ENCODE measurements at regions not wholly inside any gene's neighbourhood (a gene's known extent, or its start where the extent isn't known, plus 50 kb on each side); places are given as distances from the start of the nearest gene placed in this dataset.
"Not testable (repeated sequence)": the region's sequence is repeated elsewhere in the genome, so short reads cannot be mapped to it uniquely, and the experiment has no call there.

DNA sequence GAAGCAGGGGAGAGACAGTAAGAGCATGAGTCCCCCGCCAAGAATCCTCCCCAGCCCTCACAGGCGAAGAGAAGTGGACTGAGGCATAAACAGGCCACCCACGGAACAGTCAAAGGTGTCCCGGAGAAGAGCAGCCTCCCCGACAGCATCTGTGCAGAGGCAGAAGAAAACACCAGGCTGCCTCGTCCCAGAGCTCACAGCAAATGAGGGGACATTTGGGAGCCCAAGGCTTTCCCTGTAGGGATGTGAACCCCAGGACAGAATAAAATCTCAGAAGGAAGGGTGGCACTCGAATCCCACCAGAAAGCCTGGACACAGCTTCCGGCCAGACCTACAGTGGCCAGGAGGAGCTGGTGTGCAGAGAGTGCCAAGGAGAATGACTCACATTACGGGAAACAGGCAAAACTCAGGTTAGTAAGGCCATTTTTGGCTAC, 90.4 kb downstream of the DLL1 start:
- peaks cover 3 to 4% (median 3%) of the 10 kb centered on the region in 3 donors for H3K27me3 Mint-ChIP-seq (ENCODE audit: low read depth in 3 of 3)
- H3K4me3 Mint-ChIP-seq = no peak overlapping the region
- peaks cover 5 to 21% (median 13%) of the 10 kb centered on the region in 6 donors for H3K9me3 Mint-ChIP-seq
- no peak for DNase-seq
- H3K4me1 Mint-ChIP-seq = peaks cover 7 to 17% of the 10 kb centered on the region in 2 donors
- peaks cover 5 to 6% (median 6%) of the 10 kb centered on the region in 3 donors for H3K36me3 Mint-ChIP-seq
- H3K27ac Mint-ChIP-seq = no peak overlapping the region

GRCh38 chr6:170199716-170200115, 91.2 kb downstream of the DLL1 start:
- DNase-seq = no peak
- H3K27ac Mint-ChIP-seq = no peak overlapping the region
- H3K9me3 Mint-ChIP-seq = peaks cover 11 to 28% (median 20%) of the 10 kb centered on the region in 6 donors
- H3K4me1 Mint-ChIP-seq = peaks cover 7 to 17% of the 10 kb centered on the region in 2 donors
- H3K4me3 Mint-ChIP-seq = no peak overlapping the region
- H3K27me3 Mint-ChIP-seq (ENCODE audit: low read depth in 3 of 3) = peaks cover 3 to 8% (median 8%) of the 10 kb centered on the region in 3 donors
- H3K36me3 Mint-ChIP-seq = peaks cover 12 to 13% (median 13%) of the 10 kb centered on the region in 3 donors

- Mint-ChIP-seq H3K27ac (no peak overlapping the region), H3K4me1 (peaks cover 7 to 17% of the 10 kb centered on the region in 2 donors), H3K4me3 (no peak overlapping the region), H3K36me3 (peaks cover 13 to 23% (median 16%) of the 10 kb centered on the region in 3 donors), H3K9me3 (peaks cover 17 to 37% (median 30%) of the 10 kb centered on the region in 6 donors), H3K27me3 (ENCODE audit: low read depth in 3 of 3) (peaks cover 8 to 18% (median 8%) of the 10 kb centered on the region in 3 donors)
- DNase-seq = no peak
Measured at GRCh38 chr6:170198298-170198697, 92.6 kb downstream of the DLL1 start.

DNA sequence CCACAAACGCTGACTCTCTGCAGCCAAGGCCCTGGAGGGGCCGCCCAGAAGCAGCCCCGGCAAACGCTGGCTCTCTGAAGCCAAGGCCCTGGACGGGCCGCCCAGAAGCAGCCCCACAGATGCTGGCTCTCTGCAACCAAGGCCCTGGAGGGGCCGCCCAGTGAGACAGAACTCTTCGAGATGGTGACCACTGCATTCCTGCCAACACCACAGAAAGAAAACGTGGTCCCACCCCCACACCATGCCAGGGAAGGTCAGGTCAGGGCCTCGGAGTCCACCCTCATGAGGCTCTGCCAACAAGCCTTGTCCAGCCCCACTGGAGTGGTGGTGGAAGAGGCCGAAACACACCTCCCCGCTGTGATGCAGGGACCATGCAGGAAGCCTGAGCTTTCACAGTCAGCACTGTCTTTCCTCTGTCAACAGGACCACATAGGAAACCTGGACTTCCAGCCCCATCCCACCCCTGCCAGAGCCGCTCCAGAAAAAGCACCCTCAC, 97.5 kb downstream of the DLL1 start:
- Mint-ChIP-seq H3K9me3 (peaks cover 17 to 37% (median 29%) of the 10 kb centered on the region in 6 donors), H3K4me1 (peaks cover 4 to 12% of the 10 kb centered on the region in 2 donors), H3K27me3 (ENCODE audit: low read depth in 3 of 3) (peaks cover 10 to 20% (median 11%) of the 10 kb centered on the region in 3 donors), H3K27ac (no peak overlapping the region), H3K36me3 (peaks cover 13 to 23% (median 16%) of the 10 kb centered on the region in 3 donors), H3K4me3 (no peak overlapping the region)
- DNase-seq = no peak

DNA sequence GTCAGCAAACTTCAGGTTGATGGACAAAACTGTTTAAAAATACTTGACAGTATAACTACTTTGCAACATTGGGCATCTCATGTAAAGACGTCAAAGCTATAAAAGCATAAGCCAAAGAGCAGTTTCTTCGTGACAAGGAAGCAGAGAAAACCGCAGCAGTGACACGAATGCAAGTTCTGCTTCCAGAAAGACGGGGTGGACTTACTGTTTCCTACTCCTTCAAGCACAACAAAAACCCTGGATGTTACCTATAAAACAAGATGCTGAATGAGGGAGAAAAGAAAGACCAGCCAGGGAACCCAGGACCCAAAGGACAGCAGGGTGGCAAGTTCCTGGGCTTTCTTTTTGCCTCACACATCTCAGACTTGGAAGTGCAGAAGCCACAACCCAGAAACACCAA, 98.0 kb downstream of the DLL1 start:
- Mint-ChIP-seq H3K27me3 (ENCODE audit: low read depth in 3 of 3) (peaks cover 10 to 20% (median 11%) of the 10 kb centered on the region in 3 donors), H3K9me3 (peaks cover 17 to 37% (median 29%) of the 10 kb centered on the region in 6 donors), H3K4me1 (peaks cover 0 to 7% of the 10 kb centered on the region in 2 donors), H3K27ac (no peak overlapping the region), H3K4me3 (no peak overlapping the region), H3K36me3 (peaks cover 13 to 23% (median 16%) of the 10 kb centered on the region in 3 donors)
- DNase-seq = no peak

- not testable (repeated sequence) for H3K4me3 Mint-ChIP-seq
- peaks cover 17 to 36% (median 28%) of the 10 kb centered on the region in 6 donors for H3K9me3 Mint-ChIP-seq
- H3K36me3 Mint-ChIP-seq = peaks cover 13 to 23% (median 16%) of the 10 kb centered on the region in 3 donors
Measured at GRCh38 chr6:170192101-170192500, 98.8 kb downstream of the DLL1 start.

DNA sequence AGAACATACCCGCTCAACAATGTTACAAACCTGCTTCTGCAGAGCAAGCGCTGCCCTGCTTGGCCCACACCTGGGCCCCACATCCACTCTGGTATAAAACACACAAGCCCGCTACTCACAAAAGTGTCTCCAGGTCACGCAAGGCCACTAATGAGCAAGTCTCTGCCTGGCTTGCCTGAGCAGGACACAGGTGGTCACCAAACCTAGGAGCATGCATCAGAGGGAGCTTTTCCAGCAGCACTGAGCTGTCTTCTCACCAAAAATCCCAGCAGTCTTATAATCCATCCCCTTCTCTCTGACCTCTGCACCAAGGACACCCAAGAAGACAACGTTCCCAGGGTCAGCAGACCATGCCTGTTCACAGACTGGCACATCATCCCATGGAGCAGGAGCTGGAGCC, 100.8 kb downstream of the DLL1 start:
- Mint-ChIP-seq H3K4me1 (peaks cover 10 to 11% of the 10 kb centered on the region in 2 donors), H3K27me3 (ENCODE audit: low read depth in 3 of 3) (peaks cover 8 to 14% (median 9%) of the 10 kb centered on the region in 3 donors), H3K36me3 (peaks cover 3 to 13% (median 7%) of the 10 kb centered on the region in 3 donors), H3K27ac (peak overlapping the region in 1 of 6 donors; percentile 49), H3K4me3 (no peak overlapping the region), H3K9me3 (peaks cover 8 to 17% (median 12%) of the 10 kb centered on the region in 6 donors)
- DNase-seq = no peak

More at GRCh38 chr6:170192101-170192500, 98.8 kb downstream of the DLL1 start:
- H3K4me1 Mint-ChIP-seq, H3K27ac Mint-ChIP-seq, DNase-seq: not testable (repeated sequence)
- peaks cover 10 to 20% (median 11%) of the 10 kb centered on the region in 3 donors for H3K27me3 Mint-ChIP-seq (ENCODE audit: low read depth in 3 of 3)

- Mint-ChIP-seq H3K36me3 (peaks cover 0 to 7% (median 1%) of the 10 kb centered on the region in 3 donors), H3K27ac (no peak overlapping the region), H3K27me3 (ENCODE audit: low read depth in 3 of 3) (peaks cover 9 to 11% (median 10%) of the 10 kb centered on the region in 3 donors), H3K4me3 (no peak overlapping the region), H3K9me3 (peaks cover 5 to 9% (median 7%) of the 10 kb centered on the region in 6 donors), H3K4me1 (peaks cover 17 to 19% of the 10 kb centered on the region in 2 donors)
- DNase-seq = no peak
Measured at GRCh38 chr6:170189236-170189635, 101.6 kb downstream of the DLL1 start.

GRCh38 chr6:170188571-170189001, 102.3 kb downstream of the DLL1 start:
- Mint-ChIP-seq H3K4me1 (peaks cover 21 to 25% of the 10 kb centered on the region in 2 donors), H3K9me3 (peaks cover 1 to 5% (median 2%) of the 10 kb centered on the region in 6 donors), H3K4me3 (no peak overlapping the region), H3K36me3 (peaks cover 1 to 2% (median 1%) of the 10 kb centered on the region in 3 donors), H3K27ac (no peak overlapping the region), H3K27me3 (ENCODE audit: low read depth in 3 of 3) (peaks cover 9 to 10% (median 10%) of the 10 kb centered on the region in 3 donors)
- DNase-seq = no peak

DNA sequence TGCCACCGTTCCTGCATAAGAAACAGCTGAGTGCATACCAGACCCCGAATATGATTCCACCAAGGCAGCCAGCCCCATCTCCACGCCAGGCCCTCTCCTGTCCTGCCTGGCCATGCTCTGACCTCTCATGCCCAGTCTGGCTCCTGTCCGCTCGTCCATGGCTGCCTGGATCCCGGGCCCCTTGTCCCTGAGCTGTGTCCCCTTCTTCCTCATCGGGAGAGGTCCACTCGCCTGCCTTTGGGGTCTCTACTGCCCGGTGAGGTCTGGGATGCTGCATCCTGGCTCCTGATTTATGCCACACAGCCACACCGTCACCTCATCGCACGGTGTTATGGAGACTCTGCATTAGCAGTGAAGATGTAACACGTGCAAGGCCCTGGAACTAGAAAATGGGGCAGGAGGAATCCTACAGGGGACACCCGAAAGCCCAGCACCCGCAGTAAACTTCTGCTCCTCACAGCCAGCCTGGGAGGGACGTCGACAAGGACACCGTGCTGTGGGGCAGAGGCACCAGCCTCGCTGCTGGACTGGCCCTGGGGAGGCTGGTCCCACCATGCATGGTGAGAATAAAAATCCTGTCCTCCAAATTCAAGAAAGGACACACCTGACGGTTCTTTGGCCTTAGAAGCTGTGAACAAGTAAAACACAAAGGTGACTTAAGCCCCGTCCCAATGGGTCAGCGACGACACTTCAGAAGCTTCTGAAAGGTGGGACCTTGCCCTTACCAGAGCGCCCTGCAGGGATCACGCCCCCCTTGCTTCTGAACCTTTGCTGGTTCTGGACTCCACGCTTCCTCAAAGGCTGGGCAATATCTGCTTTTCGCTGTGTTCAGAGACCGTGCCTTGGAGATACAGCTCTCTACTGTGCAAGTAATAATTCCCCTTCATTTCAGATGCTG, 103.0 kb downstream of the DLL1 start:
- Mint-ChIP-seq H3K27me3 (ENCODE audit: low read depth in 3 of 3) (peaks cover 12 to 15% (median 13%) of the 10 kb centered on the region in 3 donors), H3K9me3 (peaks cover 2 to 7% (median 5%) of the 10 kb centered on the region in 6 donors), H3K4me1 (peaks cover 27 to 32% of the 10 kb centered on the region in 2 donors), H3K4me3 (peak overlapping the region in 1 of 5 donors; percentile 36), H3K27ac (no peak overlapping the region), H3K36me3 (peaks cover 4 to 5% (median 4%) of the 10 kb centered on the region in 3 donors)
- DNase-seq = no peak

DNA sequence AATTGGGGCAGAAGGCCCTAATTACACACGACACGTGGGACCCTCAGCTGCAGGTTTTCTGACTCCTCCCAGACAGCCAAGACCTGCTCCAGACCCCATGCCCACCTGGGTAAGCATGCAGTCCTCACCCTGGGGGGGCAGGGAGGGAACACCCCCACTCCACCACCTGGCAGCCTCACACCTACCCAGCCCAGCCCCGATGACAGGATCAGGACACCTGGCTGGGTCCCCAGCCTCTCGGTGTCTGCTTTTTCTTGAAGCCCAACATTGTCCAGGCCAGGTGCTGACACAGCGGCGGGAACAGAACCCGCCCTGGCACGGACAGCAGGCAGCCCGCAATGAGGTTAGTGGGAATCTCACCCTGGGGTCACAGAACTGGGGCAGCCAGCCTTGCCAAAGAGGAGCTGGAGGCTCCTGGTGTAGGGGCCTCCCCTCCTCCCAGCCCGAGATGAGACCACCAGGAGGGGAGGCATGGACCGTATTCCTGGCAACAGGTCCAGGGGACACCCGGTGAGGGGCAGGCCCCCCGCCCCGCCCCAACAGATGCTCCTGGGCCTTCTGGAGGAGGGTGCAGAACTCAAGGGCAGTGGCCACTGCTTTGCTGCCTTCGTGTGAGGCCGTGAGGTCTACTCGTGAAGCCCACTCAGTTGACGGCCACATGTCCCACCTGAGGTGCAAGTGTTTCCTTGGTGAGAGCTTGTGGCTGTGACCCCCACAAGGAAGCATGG, 103.8 kb downstream of the DLL1 start:
- no peak overlapping the region for H3K4me3 Mint-ChIP-seq
- no peak for DNase-seq
- peaks cover 14 to 21% (median 18%) of the 10 kb centered on the region in 3 donors for H3K27me3 Mint-ChIP-seq (ENCODE audit: low read depth in 3 of 3)
- H3K4me1 Mint-ChIP-seq = peaks cover 35 to 40% of the 10 kb centered on the region in 2 donors
- peaks cover 4 to 8% (median 4%) of the 10 kb centered on the region in 3 donors for H3K36me3 Mint-ChIP-seq
- peaks cover 3 to 7% (median 5%) of the 10 kb centered on the region in 6 donors for H3K9me3 Mint-ChIP-seq
- no peak overlapping the region for H3K27ac Mint-ChIP-seq

GRCh38 chr6:170186006-170186935, 104.6 kb downstream of the DLL1 start:
- H3K27ac Mint-ChIP-seq = no peak overlapping the region
- H3K27me3 Mint-ChIP-seq (ENCODE audit: low read depth in 3 of 3) = peaks cover 17 to 28% (median 24%) of the 10 kb centered on the region in 3 donors
- no peak overlapping the region for H3K4me3 Mint-ChIP-seq
- peaks cover 4 to 8% (median 4%) of the 10 kb centered on the region in 3 donors for H3K36me3 Mint-ChIP-seq
- peaks cover 4 to 7% (median 5%) of the 10 kb centered on the region in 6 donors for H3K9me3 Mint-ChIP-seq
- DNase-seq = no peak
- peaks cover 41 to 46% of the 10 kb centered on the region in 2 donors for H3K4me1 Mint-ChIP-seq

All from immature natural killer cell (primary cell).